IMR-90 (cell line): ENCODE measurements at regions not wholly inside any gene's neighbourhood (a gene's known extent, or its start where the extent isn't known, plus 50 kb on each side); places are given as distances from the start of the nearest gene placed in this dataset.

Experiments used
- ATAC-seq: fragments of 200-7000 bp; cut with Tn5 transposase; 2 replicates; pipeline ENCODE4 v1.9.1; 2020; ENCODE audit warnings: low read depth, mild to moderate bottlenecking, moderate library complexity
- BruUV-seq: library from RNA; stranded (reverse); fragments of 400-500 nt; replicated peaks from 2 replicates; lab custom pipeline; 2021; lab: Mats Ljungman, UMichigan
- CTCF ChIA-PET: fragments of 300-600 bp; formaldehyde crosslinking; extraction: SDS; loops from one replicate; lab custom pipeline; 2021; ENCODE audit warnings: antibody characterized with exemption; lab: Yijun Ruan, JAX
- POLR2A ChIA-PET: fragments of 300-600 bp; sonication (Branson Sonifier 250); formaldehyde crosslinking; loops from one replicate; lab custom pipeline; 2022; ENCODE audit warnings: antibody characterized with exemption; ENCODE audit not compliant: unreplicated experiment; lab: Charles Lee
- DNase-seq: peaks from one replicate; pipeline ENCODE4 v3.0.0; 2013
- H2AFZ ChIP-seq: replicated peaks from 2 replicates; pipeline ENCODE3; 2013; ENCODE audit warnings: low read length, mild to moderate bottlenecking; ENCODE audit not compliant: poor library complexity
- H2AK5ac ChIP-seq: 2 replicates; pipeline ENCODE4 v1.6.1; 2013; ENCODE audit warnings: low read depth, low read length, inconsistent platforms
- H2AK9ac ChIP-seq: replicated peaks from 2 replicates; pipeline ENCODE3; 2013; ENCODE audit warnings: mild to moderate bottlenecking, low read depth, low read length, moderate library complexity; ENCODE audit not compliant: poor library complexity
- H2BK120ac ChIP-seq: 2 replicates; pipeline ENCODE4 v1.6.1; 2013; ENCODE audit warnings: low read depth, low read length, inconsistent platforms
- H2BK15ac ChIP-seq: 3 replicates; pipeline ENCODE4 v1.6.1; 2013; ENCODE audit warnings: low read depth, low read length, inconsistent platforms
- H2BK20ac ChIP-seq: 2 replicates; pipeline ENCODE4 v1.6.1; 2013; ENCODE audit warnings: low read depth, mild to moderate bottlenecking, inconsistent platforms, low read length, moderate library complexity
- H2BK5ac ChIP-seq: 2 replicates; pipeline ENCODE4 v1.6.1; 2013; ENCODE audit warnings: mild to moderate bottlenecking, low read depth, low read length, inconsistent platforms; ENCODE audit not compliant: poor library complexity, severe bottlenecking
- H3K14ac ChIP-seq: replicated peaks from 2 replicates; pipeline ENCODE4 v1.6.1; 2013; ENCODE audit warnings: low read depth, low read length, inconsistent platforms
- H3K18ac ChIP-seq: 2 replicates; pipeline ENCODE4 v1.6.1; 2013; ENCODE audit warnings: low read depth, low read length, control low read depth
- H3K23ac ChIP-seq: 2 replicates; pipeline ENCODE4 v1.6.1; 2013; ENCODE audit warnings: low read depth, low read length, inconsistent platforms
- H3K27ac ChIP-seq: 2 replicates; pipeline ENCODE4 v1.5.1; 2013; ENCODE audit warnings: mild to moderate bottlenecking, control low read depth, low read length; ENCODE audit not compliant: insufficient read depth
- H3K27me3 ChIP-seq: 2 replicates; pipeline ENCODE4 v1.6.1; 2013; ENCODE audit warnings: low read length; ENCODE audit not compliant: control insufficient read depth, insufficient read depth
- H3K36me3 ChIP-seq: 2 replicates; pipeline ENCODE4 v1.6.1; 2013; ENCODE audit warnings: low read length, mixed read lengths; ENCODE audit not compliant: control insufficient read depth, insufficient read depth
- H3K4ac ChIP-seq: 2 replicates; pipeline ENCODE4 v1.6.1; 2013; ENCODE audit warnings: low read depth, low read length, inconsistent platforms
- H3K4me1 ChIP-seq: 2 replicates; pipeline ENCODE4 v1.6.1; 2013; ENCODE audit warnings: low read length, mixed read lengths; ENCODE audit not compliant: control insufficient read depth, insufficient read depth
- H3K4me2 ChIP-seq: 2 replicates; pipeline ENCODE4 v1.6.1; 2013; ENCODE audit warnings: low read depth, mild to moderate bottlenecking, control low read depth, low read length, moderate library complexity
- H3K4me3 ChIP-seq: 2 replicates; pipeline ENCODE4 v1.5.1; 2013; ENCODE audit warnings: low read depth, mild to moderate bottlenecking, control low read depth, low read length, moderate library complexity; ENCODE audit not compliant: insufficient read depth
- H3K56ac ChIP-seq: 2 replicates; pipeline ENCODE4 v1.6.1; 2013; ENCODE audit warnings: low read length, inconsistent platforms; ENCODE audit not compliant: insufficient read depth; ENCODE audit errors: extremely low read depth
- H3K79me1 ChIP-seq, 2 experiments: 2 replicates each; pipeline ENCODE4 v1.6.1; 2013; ENCODE audit warnings: low read length in 2 of 2, inconsistent platforms in 1 of 2, low read depth in 1 of 2
- H3K9ac ChIP-seq: 2 replicates; pipeline ENCODE4 v1.6.1; 2013; ENCODE audit warnings: low read depth, low read length, control low read depth
- H3K9me1 ChIP-seq: 2 replicates; pipeline ENCODE4 v1.6.1; 2013; ENCODE audit warnings: low read length, inconsistent platforms; ENCODE audit not compliant: insufficient read depth
- H3K9me3 ChIP-seq: 2 replicates; pipeline ENCODE4 v1.6.1; 2013; ENCODE audit warnings: low read length; ENCODE audit not compliant: control insufficient read depth, insufficient read depth
- H4K20me1 ChIP-seq: 2 replicates; pipeline ENCODE4 v1.6.1; 2013; ENCODE audit warnings: low read length, inconsistent platforms; ENCODE audit not compliant: insufficient read depth
- H4K5ac ChIP-seq: 2 replicates; pipeline ENCODE4 v1.6.1; 2013; ENCODE audit warnings: mild to moderate bottlenecking, low read depth, low read length, control low read depth
- H4K8ac ChIP-seq, 2 experiments: 2 replicates each; pipeline ENCODE4 v1.6.1; 2013; ENCODE audit warnings: low read depth in 2 of 2, low read length in 2 of 2, control low read depth in 1 of 2, inconsistent platforms in 1 of 2
- H4K91ac ChIP-seq: 2 replicates; pipeline ENCODE4 v1.6.1; 2013; ENCODE audit warnings: low read depth, low read length, inconsistent platforms; ENCODE audit not compliant: insufficient read depth
- BHLHE40 ChIP-seq: fragments of 150-350 bp; IDR thresholded peaks from 2 replicates; pipeline ENCODE4 v1.6.1; 2016; ENCODE audit warnings: mild to moderate bottlenecking, low read depth, low read length
- CEBPB ChIP-seq: IDR thresholded peaks from 2 replicates; pipeline ENCODE4 v1.6.1; 2012; ENCODE audit warnings: low read depth, low read length, improper control_type of control experiment
- CHD1 ChIP-seq: IDR thresholded peaks from 2 replicates; pipeline ENCODE4 v1.6.1; 2012; ENCODE audit warnings: low read depth, low read length, improper control_type of control experiment
- CTCF ChIP-seq: conservative IDR thresholded peaks from 2 replicates; pipeline ENCODE4 v1.5.1; 2012; ENCODE audit warnings: mild to moderate bottlenecking, low read depth, low read length, improper control_type of control experiment
- ELK1 ChIP-seq: fragments of 150-350 bp; IDR thresholded peaks from 2 replicates; pipeline ENCODE4 v1.6.1; 2016; ENCODE audit warnings: low read depth, mild to moderate bottlenecking, low read length, moderate library complexity, borderline replicate concordance
- FOS ChIP-seq: fragments of 150-350 bp; IDR thresholded peaks from 2 replicates; pipeline ENCODE4 v1.6.1; 2016; ENCODE audit warnings: low read depth, low read length
- MAFK ChIP-seq: IDR thresholded peaks from 2 replicates; pipeline ENCODE4 v1.6.1; 2012; ENCODE audit warnings: low read depth, low read length, improper control_type of control experiment
- MAZ ChIP-seq: IDR thresholded peaks from 2 replicates; pipeline ENCODE4 v1.6.1; 2012; ENCODE audit warnings: low read depth, mild to moderate bottlenecking, low read length, improper control_type of control experiment, moderate library complexity, borderline replicate concordance
- MXI1 ChIP-seq: IDR thresholded peaks from 2 replicates; pipeline ENCODE4 v1.6.1; 2012; ENCODE audit warnings: low read depth, mild to moderate bottlenecking, low read length, moderate library complexity, borderline replicate concordance
- NFE2L2 ChIP-seq: fragments of 150-350 bp; IDR thresholded peaks from 2 replicates; pipeline ENCODE4 v1.6.1; 2016; ENCODE audit warnings: low read depth, mild to moderate bottlenecking, low read length
- POLR2A ChIP-seq: IDR thresholded peaks from 2 replicates; pipeline ENCODE4 v1.6.1; 2012; ENCODE audit warnings: mild to moderate bottlenecking, low read depth, low read length
- RAD21 ChIP-seq: IDR thresholded peaks from 2 replicates; pipeline ENCODE4 v1.6.1; 2012; ENCODE audit warnings: low read length, improper control_type of control experiment
- RCOR1 ChIP-seq: IDR thresholded peaks from 2 replicates; pipeline ENCODE4 v1.6.1; 2012; ENCODE audit warnings: mild to moderate bottlenecking, low read length, improper control_type of control experiment; ENCODE audit not compliant: insufficient replicate concordance
- RFX5 ChIP-seq: IDR thresholded peaks from 2 replicates; pipeline ENCODE4 v1.8.0; 2012; ENCODE audit warnings: low read depth, mild to moderate bottlenecking, low read length, moderate library complexity
- SMC3 ChIP-seq: fragments of 150-350 bp; IDR thresholded peaks from 2 replicates; pipeline ENCODE4 v1.6.1; 2016; ENCODE audit warnings: low read depth, mild to moderate bottlenecking, antibody characterized with exemption, low read length, moderate library complexity
- USF2 ChIP-seq: fragments of 150-350 bp; IDR thresholded peaks from 2 replicates; pipeline ENCODE4 v1.6.1; 2017; ENCODE audit warnings: mild to moderate bottlenecking, antibody characterized with exemption, low read length, low read depth
- WGBS, 2 experiments: methylation state at CpG; one replicate each; pipeline versions ENCODE4 v1.1.5 to v1.1.7; 2013; ENCODE audit warnings: missing lambda C conversion rate in 2 of 2; ENCODE audit not compliant: insufficient read length in 1 of 2; ENCODE audit errors: extremely low coverage in 2 of 2; 5-methylcytosine and 5-hydroxymethylcytosine counted together
- dilution Hi-C: fragments of 300-500 bp; cut with HindIII; formaldehyde crosslinking; loops from one replicate; pipeline ENCODE4 v1.14.3; 2018; ENCODE audit warnings: low sequenced_read_pairs; ENCODE audit not compliant: unreplicated experiment
- in situ Hi-C: fragments of 300-500 bp; cut with MboI; formaldehyde crosslinking; loops from 3 replicates; pipeline ENCODE4 v1.14.3; 2019; ENCODE audit warnings: low sequenced_read_pairs, inconsistent platforms, mixed read lengths
- intact Hi-C: fragments of 100-400 bp; cut with micrococcal nuclease; formaldehyde crosslinking; loops from 2 replicates; pipeline ENCODE4 v1.10.0; 2022

GRCh38 chr16:63653044-63653839, 1468.6 kb downstream of the CDH11 start:
- no peak overlapping the region for H3K14ac ChIP-seq
- no peak overlapping the region for H4K8ac ChIP-seq
- intact Hi-C loops, result no loop called here
- no peak overlapping the region for H3K27ac ChIP-seq
- POLR2A ChIA-PET, result no interaction called here
- no peak overlapping the region for H4K91ac ChIP-seq
- no peak overlapping the region for H2AK9ac ChIP-seq
- BruUV-seq, result no TSS peak
- no peak overlapping the region for H4K5ac ChIP-seq
- H2BK5ac ChIP-seq, result no peak overlapping the region
- H3K4ac ChIP-seq, result no peak overlapping the region
- H2BK15ac ChIP-seq, result no peak overlapping the region
- no peak overlapping the region for H2BK20ac ChIP-seq
- H3K4me2 ChIP-seq, result no peak overlapping the region
- H3K56ac ChIP-seq, result no peak overlapping the region
- H3K9ac ChIP-seq, result no peak overlapping the region
- dilution Hi-C loops, result no loop called here
- ATAC-seq (no peak), DNase-seq (no peak)
- H3K27me3 ChIP-seq, result no peaks in the 10 kb centered on the region
- no peak overlapping the region for H2AFZ ChIP-seq
- CTCF ChIA-PET, result no interaction called here
- no peaks in the 10 kb centered on the region for H3K36me3 ChIP-seq
- no peak overlapping the region for H3K4me3 ChIP-seq
- no peaks in the 10 kb centered on the region for H3K9me3 ChIP-seq
- H3K4me1 ChIP-seq, result no peaks in the 10 kb centered on the region
- H3K18ac ChIP-seq, result no peak overlapping the region
- H3K79me1 ChIP-seq, result no peaks in the 10 kb centered on the region
- H4K20me1 ChIP-seq, result no peaks in the 10 kb centered on the region
- TF ChIP-seq CHD1 (no peak), USF2 (no peak), RCOR1 (no peak), CTCF (no peak), BHLHE40 (no peak), RFX5 (no peak), MAFK (no peak), FOS (no peak), RAD21 (no peak), NFE2L2 (no peak), ELK1 (no peak), CEBPB (no peak), SMC3 (no peak), MAZ (no peak), MXI1 (no peak), POLR2A (no peak)
- no peak overlapping the region for H2BK120ac ChIP-seq
- H2AK5ac ChIP-seq, result no peak overlapping the region
- 29% methylated on average over 1 of the region's 6 CpGs; no CpG with 5 or more reads in 1 of the 2 experiments for WGBS, 2 experiments
- no peaks in the 10 kb centered on the region for H3K9me1 ChIP-seq
- in situ Hi-C loops, result no loop called here
- H3K23ac ChIP-seq, result no peak overlapping the region
